HUES48 (cell line): ENCODE measurements at regions not wholly inside any gene's neighbourhood (a gene's known extent, or its start where the extent isn't known, plus 50 kb on each side); places are given as distances from the start of the nearest gene placed in this dataset.

Experiments
- H3K27ac ChIP-seq: one replicate; pipeline ENCODE4 v1.7.0; 2013; ENCODE audit warnings: low read depth, low read length, inconsistent platforms
- H3K27me3 ChIP-seq: 2 replicates; pipeline ENCODE4 v1.6.1; 2013; ENCODE audit warnings: mild to moderate bottlenecking, low read length; ENCODE audit not compliant: control insufficient read depth, insufficient read depth
- H3K36me3 ChIP-seq: 2 replicates; pipeline ENCODE4 v1.6.1; 2013; ENCODE audit warnings: low read length; ENCODE audit not compliant: control insufficient read depth, insufficient read depth
- H3K4me1 ChIP-seq: 2 replicates; pipeline ENCODE4 v1.6.1; 2013; ENCODE audit warnings: mild to moderate bottlenecking, low read length; ENCODE audit not compliant: control insufficient read depth, insufficient read depth
- H3K4me3 ChIP-seq: 2 replicates; pipeline ENCODE4 v1.5.1; 2013; ENCODE audit warnings: mild to moderate bottlenecking, low read depth, low read length
- H3K9ac ChIP-seq: 2 replicates; pipeline ENCODE4 v1.6.1; 2013; ENCODE audit warnings: mild to moderate bottlenecking, low read depth, low read length, moderate library complexity
- H3K9me3 ChIP-seq: 2 replicates; pipeline ENCODE4 v1.6.1; 2013; ENCODE audit warnings: low read length; ENCODE audit not compliant: control insufficient read depth, insufficient read depth

GRCh38 chr6:169931261-169931660 lies 179.8 kb downstream of the ERMARD start:
- H3K9ac ChIP-seq, result no peak overlapping the region
- peaks cover 23% of the 10 kb centered on the region for H3K27me3 ChIP-seq
- H3K4me1 ChIP-seq, result 0 out of 2 replicates have a peak, but pooled peaks cover 3% of the 10 kb centered on the region
- no peak overlapping the region for H3K4me3 ChIP-seq
- no peak overlapping the region for H3K27ac ChIP-seq
- H3K36me3 ChIP-seq, result no peaks in the 10 kb centered on the region
- H3K9me3 ChIP-seq, result no peaks in the 10 kb centered on the region

GRCh38 chr6:169930799-169931198 lies 179.4 kb downstream of the ERMARD start:
- Histone ChIP-seq H3K36me3 (no peaks in the 10 kb centered on the region), H3K4me3 (no peak overlapping the region), H3K27me3 (peaks cover 18% of the 10 kb centered on the region), H3K9me3 (no peaks in the 10 kb centered on the region), H3K4me1 (0 out of 2 replicates have a peak, but pooled peaks cover 3% of the 10 kb centered on the region), H3K27ac (no peak overlapping the region), H3K9ac (no peak overlapping the region)

GRCh38 chr6:169927711-169928110 lies 176.3 kb downstream of the ERMARD start:
- Histone ChIP-seq H3K36me3 (no peaks in the 10 kb centered on the region), H3K27ac (no peak overlapping the region), H3K27me3 (no peaks in the 10 kb centered on the region), H3K9ac (no peak overlapping the region), H3K4me3 (no peak overlapping the region), H3K4me1 (no peaks in the 10 kb centered on the region), H3K9me3 (peaks cover 3% of the 10 kb centered on the region; the same call in 1 of the 2 replicates)

GRCh38 chr6:169926617-169927417 lies 175.4 kb downstream of the ERMARD start:
- Histone ChIP-seq H3K9me3 (peaks cover 3% of the 10 kb centered on the region; the same call in 1 of the 2 replicates), H3K4me3 (no peak overlapping the region), H3K27ac (no peak overlapping the region), H3K36me3 (no peaks in the 10 kb centered on the region), H3K4me1 (no peaks in the 10 kb centered on the region), H3K27me3 (no peaks in the 10 kb centered on the region), H3K9ac (no peak overlapping the region)

- Histone ChIP-seq H3K9ac (no peak overlapping the region), H3K27me3 (no peaks in the 10 kb centered on the region)
Measured at GRCh38 chr6:169923468-169924464, 172.3 kb downstream of the ERMARD start.

GRCh38 chr6:169921853-169922824 lies 170.7 kb downstream of the ERMARD start:
- no peaks in the 10 kb centered on the region for H3K4me1 ChIP-seq
- H3K36me3 ChIP-seq, result no peaks in the 10 kb centered on the region
- no peak overlapping the region for H3K9ac ChIP-seq
- H3K27me3 ChIP-seq, result no peaks in the 10 kb centered on the region
- no peak overlapping the region for H3K4me3 ChIP-seq
- H3K9me3 ChIP-seq, result peaks cover 6% of the 10 kb centered on the region
- no peak overlapping the region for H3K27ac ChIP-seq

More at GRCh38 chr6:169923468-169924464, 172.3 kb downstream of the ERMARD start:
- Histone ChIP-seq H3K9me3 (peaks cover 3% of the 10 kb centered on the region), H3K36me3 (no peaks in the 10 kb centered on the region), H3K27ac (no peak overlapping the region), H3K4me3 (no peak overlapping the region), H3K4me1 (no peaks in the 10 kb centered on the region)

GRCh38 chr6:169921217-169921616 lies 169.8 kb downstream of the ERMARD start:
- Histone ChIP-seq H3K27me3 (no peaks in the 10 kb centered on the region), H3K9ac (no peak overlapping the region), H3K27ac (no peak overlapping the region), H3K9me3 (peaks cover 7% of the 10 kb centered on the region), H3K4me1 (no peaks in the 10 kb centered on the region), H3K4me3 (no peak overlapping the region), H3K36me3 (no peaks in the 10 kb centered on the region)

- H3K4me3 ChIP-seq, result no peak overlapping the region
- no peaks in the 10 kb centered on the region for H3K36me3 ChIP-seq
- H3K9ac ChIP-seq, result no peak overlapping the region
- H3K9me3 ChIP-seq, result peaks cover 7% of the 10 kb centered on the region
- no peak overlapping the region for H3K27ac ChIP-seq
- H3K4me1 ChIP-seq, result no peaks in the 10 kb centered on the region
- no peaks in the 10 kb centered on the region for H3K27me3 ChIP-seq
Measured at GRCh38 chr6:169920359-169921020, 169.1 kb downstream of the ERMARD start.

- Histone ChIP-seq H3K27ac (no peak overlapping the region), H3K4me1 (no peaks in the 10 kb centered on the region), H3K9ac (no peak overlapping the region), H3K36me3 (no peaks in the 10 kb centered on the region), H3K27me3 (no peaks in the 10 kb centered on the region), H3K4me3 (no peak overlapping the region), H3K9me3 (peaks cover 5% of the 10 kb centered on the region)
Measured at GRCh38 chr6:169918954-169919549, 167.6 kb downstream of the ERMARD start.
